GM18508 (cell line): ENCODE measurements at regions not wholly inside any gene's neighbourhood (a gene's known extent, or its start where the extent isn't known, plus 50 kb on each side); places are given as distances from the start of the nearest gene placed in this dataset.

Experiments used
- ATAC-seq: cut with Tn5 transposase; IDR thresholded peaks from one replicate; pipeline ENCODE4 v1.9.1; 2021; ENCODE audit warnings: moderate number of reproducible peaks; ENCODE audit not compliant: insufficient read depth, unreplicated experiment

DNA sequence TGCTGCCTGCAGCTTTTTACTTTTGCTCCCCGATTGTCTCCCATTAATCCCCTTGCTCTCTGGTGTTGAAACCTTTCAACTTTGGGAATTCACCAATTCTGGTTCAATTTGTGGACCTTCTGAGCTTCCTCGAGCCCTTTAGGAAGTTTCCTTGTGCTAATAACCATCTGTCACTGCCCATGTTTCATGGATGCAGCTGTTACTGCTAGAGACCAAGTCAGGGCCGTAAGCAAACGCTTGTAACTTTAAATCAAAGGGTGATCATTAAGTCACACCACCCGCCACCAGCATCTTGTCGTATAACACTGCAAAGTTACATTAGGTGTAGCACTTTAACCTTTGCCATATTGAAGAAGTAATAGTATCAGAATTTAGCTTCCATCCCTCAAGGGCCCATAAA, 268.3 kb upstream of the SASH1 start:
- ATAC-seq = no peak

DNA sequence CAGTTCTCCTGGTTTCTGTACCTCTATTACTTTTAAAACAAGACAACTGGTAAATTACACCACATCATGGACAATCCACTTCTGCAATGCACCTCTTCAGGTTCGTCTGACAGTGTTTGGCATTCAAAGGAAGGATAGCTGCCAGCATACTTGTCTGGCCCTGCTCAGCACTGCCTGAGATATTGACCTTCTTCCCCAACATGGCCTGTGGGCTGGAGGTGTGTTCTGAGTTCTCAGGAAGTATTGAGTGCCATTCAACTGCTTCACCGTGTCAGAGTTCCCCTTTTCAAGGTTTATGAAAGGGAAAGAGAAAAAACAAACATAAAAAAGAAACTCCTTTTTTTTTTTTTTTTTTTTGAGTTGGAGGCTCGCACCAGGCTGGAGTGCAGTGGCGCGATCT, 267.9 kb upstream of the SASH1 start:
- no peak for ATAC-seq

DNA sequence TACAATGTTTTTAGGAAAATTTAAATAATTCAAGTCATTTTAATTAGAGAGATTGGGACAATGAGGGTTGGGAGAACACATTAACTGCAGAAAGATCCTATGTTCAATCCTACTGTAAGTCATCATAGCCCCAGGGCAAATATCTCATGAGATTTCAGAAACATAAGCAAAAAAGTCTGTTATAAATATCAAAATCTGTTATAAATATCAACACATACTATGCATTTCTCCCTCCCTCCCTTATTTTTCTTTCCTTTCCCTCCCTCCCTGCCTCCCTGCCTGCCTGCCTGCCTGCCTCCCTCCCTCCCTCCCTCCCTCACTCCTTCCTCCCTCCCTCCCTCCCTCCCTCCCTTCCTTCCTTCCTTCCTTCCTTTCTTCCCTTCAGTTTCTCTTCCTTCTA, 267.3 kb upstream of the SASH1 start:
- ATAC-seq = no peak

DNA sequence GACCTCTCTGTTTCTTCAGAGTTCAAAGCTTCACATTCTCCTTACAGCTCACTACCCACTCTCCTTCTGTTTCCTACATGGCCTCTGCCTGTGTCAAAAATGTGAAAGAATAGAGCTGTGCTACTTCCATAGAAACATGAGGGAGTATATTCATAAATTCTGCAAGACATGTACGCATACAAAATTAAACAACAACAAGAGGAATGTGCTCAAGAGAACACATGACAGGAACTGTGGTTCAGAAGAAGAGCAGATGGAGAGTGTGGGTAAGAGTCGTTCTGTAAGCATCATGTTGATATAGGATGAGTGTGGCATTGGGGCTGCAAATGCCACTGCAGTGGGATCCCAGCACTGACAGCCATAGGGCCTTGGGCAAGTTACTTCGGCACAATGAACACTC, 266.6 kb upstream of the SASH1 start:
- no peak for ATAC-seq

DNA sequence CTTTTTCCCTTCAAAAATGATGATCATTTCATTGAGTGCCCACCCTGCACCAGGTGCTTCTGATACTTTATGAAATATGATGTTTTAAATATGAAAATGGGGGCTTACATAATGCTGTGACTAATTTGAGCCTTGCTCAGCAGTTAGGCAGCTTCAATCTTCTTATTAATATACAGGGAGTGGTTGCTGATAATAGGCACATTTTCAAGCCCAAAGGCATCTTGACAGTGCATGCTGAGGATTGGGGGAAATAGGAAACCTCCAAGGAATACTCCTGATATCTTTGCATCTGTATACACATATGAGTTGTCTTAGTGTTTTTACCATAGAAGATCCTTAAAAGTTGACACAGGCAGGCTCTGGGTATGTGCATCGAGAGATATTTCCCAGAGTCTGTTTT, 262.3 kb upstream of the SASH1 start:
- ATAC-seq = no peak

DNA sequence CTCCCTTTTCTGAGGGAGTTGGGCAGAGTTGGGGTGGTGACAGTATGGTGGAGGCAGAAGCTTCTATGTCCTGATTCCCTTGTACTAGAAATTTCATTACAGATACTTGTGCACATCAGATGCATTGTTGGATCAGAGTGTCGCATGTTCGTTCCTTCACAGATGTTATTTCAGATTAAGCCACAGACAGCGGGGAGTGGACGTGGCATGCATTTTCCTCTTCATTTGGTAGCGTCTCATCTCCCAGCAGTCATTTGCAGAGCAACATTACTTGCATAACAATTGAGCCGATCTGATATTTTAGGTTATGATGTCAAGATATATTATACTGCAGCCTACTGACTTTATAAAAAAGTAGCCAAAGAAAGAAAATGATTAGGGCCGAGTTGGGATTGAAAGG, 261.6 kb upstream of the SASH1 start:
- ATAC-seq = no peak

DNA sequence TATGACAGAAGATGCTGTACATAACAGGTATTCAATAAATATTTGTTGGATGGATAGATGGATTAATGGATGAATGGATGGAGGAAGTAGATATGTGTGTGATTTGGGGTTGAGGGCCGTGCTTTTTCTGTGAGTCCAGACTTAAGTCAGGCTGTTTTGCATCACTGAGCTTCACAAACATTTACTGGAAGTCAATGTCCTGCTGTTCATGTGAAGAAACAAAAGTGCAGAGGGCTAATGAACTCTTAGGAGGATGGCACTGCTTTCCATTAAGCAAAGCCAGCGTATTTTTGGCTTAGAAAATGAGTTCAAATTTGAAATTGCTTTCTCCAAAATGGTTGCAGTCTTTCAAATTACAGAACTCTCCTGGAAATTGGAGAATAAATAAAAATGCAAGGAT, 260.6 kb upstream of the SASH1 start:
- no peak for ATAC-seq

DNA sequence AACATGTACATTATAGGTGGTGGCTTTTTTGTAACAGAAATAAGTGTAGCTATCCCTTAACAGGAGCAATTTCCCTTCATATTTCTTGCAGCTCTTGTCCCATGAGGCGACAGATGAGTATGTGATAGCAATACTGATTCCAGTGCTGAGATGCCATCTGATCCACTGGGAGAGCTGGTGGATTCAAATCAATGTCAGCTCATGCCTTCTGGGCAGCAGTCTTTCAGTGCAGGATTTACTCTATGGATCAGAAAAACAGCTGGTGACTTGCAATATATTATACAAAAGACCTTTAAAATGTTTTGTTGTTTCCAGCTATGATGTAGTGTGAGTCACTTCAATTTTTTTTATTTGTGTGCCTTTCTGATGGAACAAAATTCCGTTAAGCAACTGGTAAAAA, 259.9 kb upstream of the SASH1 start:
- no peak for ATAC-seq

DNA sequence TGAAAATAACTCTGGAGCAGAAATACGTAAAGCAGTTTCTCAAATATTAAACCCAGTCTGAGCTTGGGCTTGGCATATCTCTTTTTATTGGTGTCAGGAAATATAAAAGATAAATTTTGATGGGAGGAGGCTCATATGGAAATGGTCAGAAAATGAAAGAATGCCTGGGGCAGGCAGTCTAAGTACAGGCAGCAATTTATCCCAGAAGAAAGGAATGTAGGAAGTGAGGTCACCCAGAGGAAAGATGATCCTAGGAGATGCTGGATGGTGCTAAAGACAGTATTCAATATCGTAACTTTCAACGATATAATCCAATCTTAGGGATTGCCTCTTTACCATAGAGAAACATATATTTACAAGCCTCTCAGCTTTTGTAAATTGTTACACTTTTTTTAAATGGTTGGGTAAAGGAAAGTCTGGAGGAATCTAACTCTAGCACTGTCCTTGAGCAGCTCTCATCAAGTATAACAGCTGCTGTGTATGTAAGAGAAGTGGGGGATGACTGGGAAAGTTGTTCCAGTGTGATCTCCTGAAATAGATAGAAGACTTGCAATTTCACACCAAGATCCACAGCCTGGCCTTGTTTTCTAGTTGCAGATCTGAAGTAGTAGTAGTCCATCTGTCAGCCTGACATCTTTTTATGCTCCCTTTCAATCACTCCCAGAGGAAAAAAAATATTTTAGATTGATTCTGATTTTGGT, 256.9 kb upstream of the SASH1 start:
- no peak for ATAC-seq

DNA sequence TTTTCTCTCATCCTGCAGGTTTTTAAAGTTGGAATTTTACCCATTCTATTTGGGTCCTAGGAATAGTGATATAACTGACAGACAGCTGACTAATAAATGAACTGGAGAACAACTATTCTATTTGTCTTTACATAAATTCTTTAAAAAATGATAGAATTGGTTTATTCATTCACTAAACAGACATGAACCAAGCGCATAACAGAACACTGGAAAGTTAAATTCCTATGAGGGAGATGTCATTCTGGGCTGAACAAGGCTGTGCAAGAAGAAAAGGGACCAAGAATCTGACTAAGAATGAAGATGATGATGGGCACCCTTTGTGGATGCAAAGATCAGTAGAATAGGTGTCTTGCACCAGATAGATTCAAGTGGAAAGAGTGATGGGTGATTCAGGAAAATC, 256.3 kb upstream of the SASH1 start:
- ATAC-seq = no peak

DNA sequence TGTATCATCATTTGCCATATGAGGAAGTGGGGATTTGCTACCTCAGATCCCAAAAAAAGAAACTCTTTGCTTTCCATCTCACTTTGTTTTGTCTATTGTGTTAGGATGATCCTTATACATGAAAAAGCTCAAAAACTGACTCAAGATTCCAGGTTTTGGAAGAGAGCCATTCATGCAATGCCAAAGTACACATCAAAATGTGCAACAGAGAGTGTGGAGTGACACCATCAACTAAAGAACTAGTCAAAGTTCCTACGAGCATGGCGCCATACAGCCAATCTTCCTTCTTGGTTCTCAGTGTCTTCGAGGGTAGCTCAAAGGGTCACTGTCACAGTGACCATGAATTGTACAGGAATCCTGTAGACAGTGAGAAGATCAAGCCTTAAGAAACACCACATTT, 255.8 kb upstream of the SASH1 start:
- no peak for ATAC-seq

DNA sequence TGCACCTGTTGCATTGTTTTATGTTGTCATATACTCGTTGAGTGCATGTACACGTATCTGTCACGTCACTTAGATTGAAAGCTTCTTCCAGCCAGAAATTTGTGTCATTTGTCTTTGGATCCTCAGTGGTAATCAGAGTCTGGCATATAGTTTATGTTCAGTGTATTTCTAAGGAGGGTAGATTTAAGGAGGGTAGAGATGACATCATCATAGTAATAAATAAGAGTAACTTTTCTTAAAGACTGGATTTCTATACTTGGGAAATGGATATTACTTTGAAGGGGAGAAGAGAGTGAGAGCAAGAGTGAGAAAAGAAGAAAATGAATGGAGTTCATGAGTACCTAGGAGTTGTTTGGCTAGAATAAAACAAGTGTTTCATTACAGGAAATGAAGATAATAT, 255.0 kb upstream of the SASH1 start:
- no peak for ATAC-seq

DNA sequence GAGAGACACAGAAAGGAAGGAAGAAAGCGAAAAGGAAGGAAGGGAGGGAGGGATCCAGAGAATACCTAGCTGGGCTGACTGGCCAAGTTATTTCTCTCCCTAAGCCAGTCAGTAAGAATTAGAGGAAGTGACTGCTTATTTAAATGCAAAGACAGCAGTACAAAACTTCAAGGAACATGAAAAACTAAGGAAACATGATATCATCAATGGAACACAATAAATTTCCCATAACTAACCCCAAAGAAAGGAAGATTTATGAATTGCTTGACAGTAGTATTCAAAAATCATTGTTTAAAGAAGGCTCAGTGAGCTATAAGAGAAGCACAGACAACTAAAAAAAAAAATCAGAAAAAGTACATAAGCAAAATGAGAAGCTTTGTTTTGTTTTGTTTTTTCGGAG, 252.3 kb upstream of the SASH1 start:
- no peak for ATAC-seq

DNA sequence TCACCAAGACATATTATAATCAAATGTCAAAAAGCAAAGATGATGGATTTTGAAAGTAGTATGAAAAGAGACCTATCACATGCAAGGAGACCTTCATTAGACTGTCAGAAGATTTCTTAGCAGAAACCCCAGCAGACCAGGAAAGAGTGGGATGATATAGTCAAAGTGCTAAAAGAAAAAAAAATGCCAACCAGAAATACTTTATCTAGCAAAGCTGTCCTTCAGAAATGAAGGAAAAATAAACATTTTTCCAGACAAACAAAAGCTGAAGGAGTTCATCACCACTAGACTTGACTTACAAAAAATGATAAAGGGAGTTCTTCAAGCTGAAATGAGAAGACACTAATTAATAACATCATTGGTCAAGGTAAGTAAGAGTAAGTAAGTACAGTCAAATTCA, 251.2 kb upstream of the SASH1 start:
- ATAC-seq = no peak

DNA sequence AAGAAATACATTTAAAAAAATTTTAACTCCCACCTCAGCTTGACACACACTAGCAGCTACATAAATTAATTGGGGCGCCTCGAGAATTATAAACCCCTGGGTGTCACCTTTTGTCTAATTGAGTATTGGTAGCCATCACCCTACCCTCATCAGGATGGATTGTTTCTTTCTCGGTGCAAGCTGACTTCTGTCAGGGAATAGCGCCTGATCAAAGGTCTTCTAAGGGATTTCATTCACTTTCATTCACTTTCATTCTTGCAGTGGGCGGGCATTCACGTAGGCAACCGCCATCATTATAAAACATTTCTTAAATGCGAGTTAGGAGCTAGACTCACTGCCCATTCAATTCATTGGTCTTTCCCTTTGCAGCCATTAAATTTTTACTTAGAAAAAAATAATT, 239.2 kb upstream of the SASH1 start:
- ATAC-seq = no peak

DNA sequence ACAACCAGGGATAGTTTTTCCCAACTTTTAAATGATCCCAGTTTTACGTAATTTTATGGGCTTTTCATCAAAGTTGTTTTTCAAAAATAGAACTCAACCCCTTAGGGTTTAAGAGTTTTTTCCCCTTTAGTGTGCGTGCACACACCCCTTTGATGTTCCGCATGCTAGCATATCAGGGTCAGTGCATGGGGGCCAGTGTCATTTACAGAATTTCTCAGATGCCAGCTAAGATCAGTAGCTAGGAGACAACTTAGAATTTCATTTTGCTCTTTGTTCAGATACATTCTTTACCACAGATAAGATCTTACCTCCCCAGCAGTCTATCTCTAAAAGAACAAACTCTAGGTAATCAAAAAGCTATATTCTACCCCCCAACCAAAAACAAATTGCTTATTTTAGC, 238.5 kb upstream of the SASH1 start:
- no peak for ATAC-seq

DNA sequence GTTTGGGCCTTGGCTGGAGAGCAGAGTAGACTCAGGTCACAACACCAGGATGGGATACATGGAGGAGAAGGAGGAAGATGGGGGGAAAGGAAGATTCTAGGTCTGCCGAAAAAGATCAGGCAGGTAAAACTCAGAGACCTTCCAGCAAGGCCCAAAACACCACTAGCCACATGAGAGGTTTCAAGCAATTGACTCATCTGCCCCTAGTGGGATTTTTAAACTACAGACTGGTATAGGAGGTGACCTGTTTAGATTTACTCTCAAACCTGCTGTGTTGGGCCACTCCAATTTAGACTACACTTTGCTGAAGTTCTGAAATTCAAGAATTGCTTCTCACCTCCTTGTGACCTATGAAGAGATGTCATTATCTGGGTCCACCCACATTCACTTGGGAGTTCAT, 236.9 kb upstream of the SASH1 start:
- ATAC-seq = no peak

DNA sequence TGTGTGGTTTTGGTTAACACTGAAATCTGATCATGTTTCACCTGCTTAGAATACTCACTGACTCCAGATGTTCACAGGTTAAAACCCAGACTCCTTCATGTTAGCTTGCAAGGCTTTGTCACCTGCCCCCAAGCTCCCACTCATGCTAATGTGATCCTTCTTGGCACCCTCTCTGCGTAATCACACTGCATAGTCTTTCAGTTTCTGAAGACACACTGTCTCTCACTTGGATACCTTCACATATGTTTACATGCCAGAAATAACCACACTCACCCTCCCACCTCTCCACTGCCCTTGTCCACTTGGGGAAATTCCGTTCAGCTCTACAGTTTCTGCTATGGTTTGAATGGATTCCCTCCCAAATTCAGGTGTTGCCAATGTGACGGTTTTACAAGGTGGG, 234.7 kb upstream of the SASH1 start:
- no peak for ATAC-seq

DNA sequence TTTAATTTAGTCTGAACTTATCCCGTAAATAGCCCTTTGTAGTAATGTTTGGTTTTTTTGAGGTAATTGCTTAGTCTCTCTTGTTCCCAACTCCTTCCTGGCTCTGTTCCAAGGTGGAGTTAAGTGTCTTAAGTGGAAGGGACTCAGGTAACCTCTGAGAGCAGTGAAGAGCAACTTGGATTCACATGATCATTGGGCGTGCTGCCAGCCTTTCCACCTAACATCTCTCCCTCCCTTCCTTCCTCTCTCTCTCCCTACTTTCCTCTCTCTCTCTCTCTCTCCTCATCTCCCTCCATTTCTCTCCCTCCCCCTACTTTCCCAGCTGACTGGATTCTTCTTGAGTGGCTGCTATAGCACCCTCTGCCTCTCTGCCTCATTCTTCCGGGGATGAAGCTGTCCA, 232.9 kb upstream of the SASH1 start:
- no peak for ATAC-seq

DNA sequence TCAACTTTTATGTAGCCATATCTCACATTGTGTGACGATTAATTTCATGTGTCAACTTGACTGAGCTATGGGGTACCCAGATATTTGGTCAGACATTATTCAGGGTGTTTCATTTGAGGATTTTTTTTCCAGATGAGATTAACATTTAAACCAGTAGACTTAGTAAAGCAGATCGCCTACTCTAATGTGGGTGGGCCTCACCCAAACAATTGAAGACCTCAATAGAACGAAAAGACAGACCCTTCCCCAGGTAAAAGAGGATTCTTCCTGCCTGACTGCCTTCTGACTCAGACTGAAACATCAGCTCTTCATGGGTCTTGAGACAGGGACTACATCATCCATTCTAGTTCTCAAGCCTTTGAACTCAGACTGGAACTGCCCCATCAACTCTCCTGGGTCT, 231.7 kb upstream of the SASH1 start:
- no peak for ATAC-seq

DNA sequence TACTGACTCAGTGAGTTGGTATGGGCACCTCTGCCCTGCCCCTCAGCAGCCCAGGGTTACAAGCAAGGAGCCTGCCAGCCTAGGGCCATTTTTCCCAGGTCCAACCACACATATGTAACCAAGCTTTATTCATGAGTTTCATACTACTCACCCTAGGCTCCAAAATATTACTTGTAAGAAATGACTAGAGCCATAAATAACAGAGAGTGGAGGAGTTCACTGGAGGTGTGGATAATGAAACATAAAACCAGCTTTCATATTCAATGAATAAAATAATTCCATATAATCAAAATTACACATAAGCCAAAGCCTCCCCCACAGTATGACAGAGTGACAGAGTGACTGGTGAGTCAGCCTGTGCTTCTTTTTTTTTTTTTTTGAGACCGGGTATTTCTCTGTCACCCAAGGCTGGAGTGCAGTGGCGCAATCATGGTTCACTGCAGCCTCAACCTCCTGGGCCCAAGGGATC, 229.8 kb upstream of the SASH1 start:
- ATAC-seq = no peak

DNA sequence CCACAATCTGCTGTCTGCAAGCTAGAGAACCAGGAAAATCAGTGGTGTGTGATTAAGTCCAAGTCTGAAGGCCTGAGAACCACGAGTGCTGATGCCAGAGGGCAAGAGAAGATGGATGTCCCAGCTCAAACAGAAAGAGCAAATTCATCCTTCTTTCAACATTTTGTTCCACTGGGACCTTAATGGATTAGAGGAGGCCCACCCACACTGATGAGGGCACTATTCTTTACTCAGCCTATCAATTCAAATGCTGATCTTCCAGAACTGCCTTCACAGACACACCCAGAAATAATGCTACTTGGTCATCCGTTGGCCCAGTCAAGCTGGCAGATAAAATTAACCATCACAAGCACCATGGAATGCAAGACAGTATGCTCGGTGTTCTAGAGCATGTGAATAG, 226.6 kb upstream of the SASH1 start:
- no peak for ATAC-seq

DNA sequence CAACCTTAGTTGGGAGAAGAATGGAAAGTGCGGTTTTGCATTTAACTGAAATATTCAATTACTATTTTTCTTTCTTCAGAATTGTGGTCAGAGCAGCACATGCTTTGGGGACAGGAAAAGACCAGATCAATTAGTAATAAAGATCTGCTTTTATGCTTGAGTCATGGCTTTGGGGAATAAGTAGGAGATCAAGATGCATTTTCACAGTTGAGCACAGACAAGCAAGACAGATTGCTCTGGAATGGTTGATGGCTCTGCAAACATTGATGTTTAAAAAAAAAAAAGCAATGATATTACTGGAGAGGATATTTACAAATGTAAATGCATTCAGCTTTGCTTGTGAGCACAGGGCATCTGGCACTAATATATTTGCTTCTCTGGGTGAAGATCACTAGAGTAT, 224.4 kb upstream of the SASH1 start:
- no peak for ATAC-seq
